T-cell (primary cell): ENCODE measurements at regions not wholly inside any gene's neighbourhood (a gene's known extent, or its start where the extent isn't known, plus 50 kb on each side); places are given as distances from the start of the nearest gene placed in this dataset.

ENCODE experiments used
- ATAC-seq, 4 experiments: fragments of 200-7000 bp in 3 of 4; fragments of 150-1000 bp in 1 of 4; cut with Tn5 transposase; replicated peaks in 1 of 4; 1 replicate in 3 of 4; 2 replicates in 1 of 4; pipeline ENCODE4 v1.10.0; 2021; ENCODE audit warnings: moderate library complexity in 3 of 4, mild to moderate bottlenecking in 2 of 4, moderate number of reproducible peaks in 1 of 4
- CTCF ChIA-PET, 2 donors: fragments of 300-600 bp; sonication (Branson Sonifier 250); formaldehyde crosslinking; loops; one replicate each; lab custom pipeline; 2022; ENCODE audit warnings: antibody characterized with exemption in 2 of 2; lab: Charles Lee
- POLR2A ChIA-PET, 2 donors: fragments of 300-600 bp; sonication (Branson Sonifier 250); formaldehyde crosslinking; loops; one replicate each; lab custom pipeline; 2022; ENCODE audit warnings: antibody characterized with exemption in 2 of 2; lab: Charles Lee
- DNase-seq, 35 experiments: peaks; one replicate each; pipeline versions ENCODE4 v3.0.0 to v3.0.0-alpha.2; 2013 to 2023
- H3K27ac ChIP-seq: one replicate; pipeline ENCODE4 v1.5.1; 2013; ENCODE audit warnings: low read length
- H3K27me3 ChIP-seq, 2 experiments: replicated peaks in 1 of 2; 1 replicate in 1 of 2; 2 replicates in 1 of 2; pipeline versions ENCODE4 v1.6.1 to v1.7.0; 2013; ENCODE audit warnings: low read length in 1 of 2, mixed read lengths in 1 of 2; ENCODE audit not compliant: control insufficient read depth in 2 of 2, insufficient read depth in 2 of 2; ENCODE audit errors: extremely low read depth in 1 of 2
- H3K36me3 ChIP-seq, 2 donors: 1 replicate in 1 of 2; 2 replicates in 1 of 2; pipeline versions ENCODE4 v1.6.1 to v1.7.0; 2013; ENCODE audit warnings: low read length in 1 of 2; ENCODE audit not compliant: control insufficient read depth in 2 of 2, insufficient read depth in 1 of 2; ENCODE audit errors: extremely low read depth in 1 of 2
- H3K4me1 ChIP-seq, 2 experiments: 1 replicate in 1 of 2; 2 replicates in 1 of 2; pipeline versions ENCODE4 v1.6.1 to v1.7.0; 2013; ENCODE audit warnings: low read length in 2 of 2, mixed read lengths in 1 of 2; ENCODE audit not compliant: insufficient read depth in 2 of 2, control insufficient read depth in 1 of 2; ENCODE audit errors: extremely low read depth in 1 of 2
- H3K4me3 ChIP-seq, 2 donors: 1 replicate in 1 of 2; 2 replicates in 1 of 2; pipeline versions ENCODE4 v1.5.1 to v1.7.0; 2013; ENCODE audit warnings: mild to moderate bottlenecking in 2 of 2, low read length in 1 of 2, moderate library complexity in 1 of 2; ENCODE audit not compliant: control insufficient read depth in 1 of 2; ENCODE audit errors: extremely low read depth in 1 of 2
- H3K9me3 ChIP-seq: 2 replicates; pipeline ENCODE4 v1.7.0; 2013
- H3K27ac Mint-ChIP-seq, 2 donors: one replicate each; pipeline ENCODE4 v1.8.0; 2020 to 2021; ENCODE audit warnings: mild to moderate bottlenecking in 2 of 2, mixed read lengths in 2 of 2
- H3K27me3 Mint-ChIP-seq, 2 donors: one replicate each; pipeline ENCODE4 v1.8.0; 2021 to 2022; ENCODE audit warnings: mixed read lengths in 2 of 2
- H3K36me3 Mint-ChIP-seq: one replicate; pipeline ENCODE4 v1.8.0; 2021; ENCODE audit warnings: mixed read lengths
- H3K4me1 Mint-ChIP-seq, 3 donors: one replicate each; pipeline ENCODE4 v1.8.0; 2020 to 2022; ENCODE audit warnings: mixed read lengths in 3 of 3, mild to moderate bottlenecking in 1 of 3
- H3K4me3 Mint-ChIP-seq, 3 donors: one replicate each; pipeline ENCODE4 v1.8.0; 2020 to 2022; ENCODE audit warnings: mild to moderate bottlenecking in 3 of 3, mixed read lengths in 3 of 3, moderate library complexity in 3 of 3
- H3K9me3 Mint-ChIP-seq, 3 donors: one replicate each; pipeline ENCODE4 v1.8.0; 2020 to 2022; ENCODE audit warnings: mixed read lengths in 3 of 3
- WGBS: methylation state at CpG from one replicate; pipeline ENCODE4 v1.1.5; 2013; ENCODE audit warnings: missing lambda C conversion rate; ENCODE audit not compliant: insufficient coverage; 5-methylcytosine and 5-hydroxymethylcytosine counted together

GRCh38 chr15:39127151-39127790 is 453.6 kb upstream of the THBS1 start:
- CTCF ChIA-PET: no interaction called here
- POLR2A ChIA-PET: no interaction called here
- Histone ChIP-seq H3K36me3 (no peaks in the 10 kb centered on the region), H3K27me3 (no peaks in the 10 kb centered on the region), H3K4me1 (no peaks in the 10 kb centered on the region), H3K4me3 (no peak overlapping the region), H3K27ac (no peak overlapping the region), H3K9me3 (no peaks in the 10 kb centered on the region)
- Mint-ChIP-seq H3K36me3 (no peaks in the 10 kb centered on the region), H3K27me3 (peaks cover 6 to 9% of the 10 kb centered on the region in 2 donors), H3K27ac (no peak overlapping the region), H3K4me3 (no peak overlapping the region), H3K4me1 (no peaks in the 10 kb centered on the region), H3K9me3 (no peaks in the 10 kb centered on the region)
- DNase-seq (no peak), ATAC-seq (no peak)
- WGBS: 42% methylated on average over 2 of the region's 2 CpGs

DNA sequence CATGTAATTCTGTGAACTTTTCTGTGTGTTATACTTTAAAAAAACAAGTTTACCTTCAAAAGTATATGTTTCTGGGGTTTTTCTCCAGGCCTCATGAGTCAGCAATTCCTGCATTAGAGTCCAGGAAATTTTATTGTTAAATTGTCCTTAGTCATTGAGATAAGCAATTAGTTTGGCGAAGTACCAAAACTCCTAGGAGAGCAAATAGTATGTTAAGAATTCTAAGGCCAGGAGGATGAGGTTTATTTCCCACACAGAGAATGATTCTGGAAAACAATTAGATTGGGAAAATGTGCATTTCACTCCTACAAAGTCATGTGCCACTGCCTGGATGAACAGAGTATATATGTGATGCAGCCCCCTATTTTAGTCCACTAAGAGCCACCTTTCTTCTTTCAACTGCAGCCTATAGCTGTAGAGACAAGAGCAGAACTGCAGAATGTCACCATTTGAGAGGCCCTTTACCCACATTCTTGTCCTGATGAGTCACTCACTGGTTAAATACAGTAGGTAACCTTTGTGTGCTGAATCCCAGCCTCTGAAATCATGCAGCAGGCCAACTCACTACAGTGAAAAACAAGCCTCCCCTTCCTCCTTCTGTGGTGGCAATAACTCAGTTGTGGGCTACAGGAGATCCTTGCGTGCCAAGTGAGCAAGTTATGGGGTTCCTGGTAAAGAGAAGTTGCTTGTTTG is 452.8 kb upstream of the THBS1 start:
- no peak overlapping the region for H3K27ac ChIP-seq
- Mint-ChIP-seq H3K36me3 (no peaks in the 10 kb centered on the region), H3K4me1 (no peaks in the 10 kb centered on the region), H3K4me3 (no peak overlapping the region), H3K27me3 (peaks cover 6 to 9% of the 10 kb centered on the region in 2 donors), H3K9me3 (no peaks in the 10 kb centered on the region), H3K27ac (no peak overlapping the region)
- DNase-seq (no peak), ATAC-seq (no peak)
- no peaks in the 10 kb centered on the region for H3K36me3 ChIP-seq
- H3K4me1 ChIP-seq: no peaks in the 10 kb centered on the region
- H3K9me3 ChIP-seq: no peaks in the 10 kb centered on the region
- H3K27me3 ChIP-seq: no peaks in the 10 kb centered on the region
- POLR2A ChIA-PET: no interaction called here
- WGBS: 50% methylated on average over 1 of the region's 2 CpGs
- no peak overlapping the region for H3K4me3 ChIP-seq
- CTCF ChIA-PET: no interaction called here

DNA sequence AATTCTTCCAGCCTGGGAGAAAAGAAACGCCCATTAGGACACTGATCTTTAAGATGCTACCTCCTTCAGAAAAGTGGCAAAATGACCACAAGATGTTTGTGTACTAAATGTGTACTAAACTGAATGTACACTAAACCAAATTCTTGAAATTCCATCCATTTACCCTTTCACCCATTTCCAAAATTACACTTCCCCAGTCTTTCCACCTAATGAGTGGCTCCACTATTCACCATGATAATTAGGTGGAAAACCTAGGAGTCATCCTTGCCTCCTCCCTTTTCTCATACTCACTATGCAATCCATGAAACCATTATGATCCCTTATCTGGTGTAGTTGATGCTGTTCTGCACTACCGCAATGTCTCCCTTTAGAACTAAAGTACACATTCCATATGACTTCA is 452.1 kb upstream of the THBS1 start:
- no peaks in the 10 kb centered on the region for H3K4me1 ChIP-seq
- POLR2A ChIA-PET: no interaction called here
- H3K4me1 Mint-ChIP-seq: no peaks in the 10 kb centered on the region
- CTCF ChIA-PET: no interaction called here
- ATAC-seq: no peak
- H3K4me3 ChIP-seq: no peak overlapping the region
- H3K27me3 ChIP-seq: no peaks in the 10 kb centered on the region
- WGBS: no CpG with 5 or more reads among the region's 2 CpGs
- H3K9me3 Mint-ChIP-seq: no peaks in the 10 kb centered on the region
- H3K27ac Mint-ChIP-seq: no peak overlapping the region
- H3K27ac ChIP-seq: no peak overlapping the region
- DNase-seq: no peak
- no peak overlapping the region for H3K4me3 Mint-ChIP-seq
- H3K36me3 ChIP-seq: no peaks in the 10 kb centered on the region
- no peaks in the 10 kb centered on the region for H3K9me3 ChIP-seq
- no peaks in the 10 kb centered on the region for H3K36me3 Mint-ChIP-seq
- H3K27me3 Mint-ChIP-seq: peaks cover 6 to 9% of the 10 kb centered on the region in 2 donors

DNA sequence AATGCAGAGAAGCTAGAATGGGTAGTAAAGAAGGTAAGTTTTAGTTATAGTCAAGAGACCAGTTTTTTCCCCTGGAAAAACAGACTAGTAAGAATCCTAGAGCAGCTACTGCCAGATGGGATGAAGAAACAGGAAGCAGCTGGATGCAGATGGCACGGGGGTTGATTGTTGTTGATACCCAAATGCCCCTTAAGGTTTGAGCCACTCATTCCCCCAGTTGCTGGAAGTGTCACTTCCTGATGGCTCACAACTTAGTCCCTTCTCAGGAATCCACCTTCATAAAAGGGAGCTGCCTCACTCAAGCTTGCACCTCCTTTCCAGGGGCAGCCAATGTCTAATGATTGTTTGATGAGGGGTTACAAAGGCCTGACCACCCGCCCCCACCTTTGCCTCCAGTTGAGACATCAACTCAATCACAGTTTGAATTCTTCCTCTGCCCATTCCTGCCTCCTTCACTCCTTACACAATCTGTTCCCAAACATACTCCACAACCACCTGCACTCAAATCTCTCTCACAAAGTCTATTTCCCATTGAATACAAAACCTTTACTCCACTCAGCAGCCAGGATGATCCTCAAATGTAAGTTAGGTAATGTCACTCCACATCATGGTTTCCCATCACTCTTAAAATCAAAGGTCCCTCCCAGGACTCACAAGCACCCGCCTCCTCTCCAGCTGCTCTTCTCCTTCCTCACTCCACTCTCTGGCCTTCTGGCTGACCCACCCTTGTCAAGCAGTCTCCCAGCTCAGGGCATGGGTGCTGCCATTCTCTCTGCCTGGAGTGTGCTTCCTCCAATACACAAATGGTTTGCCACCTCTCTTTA is 450.1 kb upstream of the THBS1 start:
- CTCF ChIA-PET: interaction anchor here in 1 of 2 donors (0.6 kb wide), 1 partner anchor 382 kb away, joined by 3 read pairs; no protein-coding TSS in a partner anchor
- DNase-seq: no peak
- H3K27ac Mint-ChIP-seq: no peak overlapping the region

DNA sequence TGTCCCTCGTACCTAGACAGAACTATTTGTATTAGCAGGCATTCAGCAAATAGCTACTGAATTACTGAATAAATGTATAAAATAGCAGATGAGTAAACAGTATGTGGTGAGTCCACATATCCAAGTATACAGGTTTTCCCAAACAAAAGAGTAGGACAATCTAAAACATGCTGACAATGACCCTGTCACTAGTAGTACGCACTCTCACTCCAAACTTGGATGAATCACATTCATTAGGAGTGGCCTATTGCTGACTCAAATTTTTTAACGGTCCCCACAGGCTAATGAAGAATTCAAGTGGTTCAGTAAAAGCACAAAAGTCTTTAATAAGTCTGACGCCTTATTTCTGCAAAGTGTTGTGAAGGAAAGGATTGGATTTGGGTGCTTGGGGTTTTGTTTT is 449.3 kb upstream of the THBS1 start:
- H3K36me3 Mint-ChIP-seq: no peaks in the 10 kb centered on the region
- DNase-seq (no peak), ATAC-seq (no peak)
- H3K27me3 ChIP-seq: no peaks in the 10 kb centered on the region
- peaks cover 0 to 1% of the 10 kb centered on the region in 2 donors for H3K27me3 Mint-ChIP-seq
- no peak overlapping the region for H3K27ac ChIP-seq
- H3K4me1 ChIP-seq: no peaks in the 10 kb centered on the region
- 86% methylated on average over 2 of the region's 4 CpGs for WGBS
- H3K9me3 Mint-ChIP-seq: no peaks in the 10 kb centered on the region
- H3K4me3 Mint-ChIP-seq: no peak overlapping the region
- CTCF ChIA-PET: no interaction called here
- no peak overlapping the region for H3K4me3 ChIP-seq
- H3K27ac Mint-ChIP-seq: no peak overlapping the region
- no peaks in the 10 kb centered on the region for H3K4me1 Mint-ChIP-seq
- POLR2A ChIA-PET: no interaction called here
- no peaks in the 10 kb centered on the region for H3K9me3 ChIP-seq
- H3K36me3 ChIP-seq: no peaks in the 10 kb centered on the region

More for the DNA sequence above, 450.1 kb upstream of the THBS1 start:
- H3K4me1 Mint-ChIP-seq: no peaks in the 10 kb centered on the region
- Histone ChIP-seq H3K4me3 (no peak overlapping the region), H3K4me1 (no peaks in the 10 kb centered on the region), H3K9me3 (no peaks in the 10 kb centered on the region), H3K27me3 (no peaks in the 10 kb centered on the region), H3K36me3 (no peaks in the 10 kb centered on the region), H3K27ac (no peak overlapping the region)
- H3K4me3 Mint-ChIP-seq: no peak overlapping the region
- POLR2A ChIA-PET: no interaction called here
- ATAC-seq: no peak
- H3K9me3 Mint-ChIP-seq: no peaks in the 10 kb centered on the region
- 86% methylated on average over 1 of the region's 3 CpGs for whole genome bisulfite sequencing
- peaks cover 0 to 1% of the 10 kb centered on the region in 2 donors for H3K27me3 Mint-ChIP-seq
- H3K36me3 Mint-ChIP-seq: no peaks in the 10 kb centered on the region

GRCh38 chr15:39132070-39132469 is 448.8 kb upstream of the THBS1 start:
- ATAC-seq (no peak), DNase-seq (no peak)
- H3K36me3 ChIP-seq: no peaks in the 10 kb centered on the region
- H3K27ac Mint-ChIP-seq: no peak overlapping the region
- H3K27me3 ChIP-seq: no peaks in the 10 kb centered on the region
- POLR2A ChIA-PET: no interaction called here
- CTCF ChIA-PET: no interaction called here
- H3K27me3 Mint-ChIP-seq: peaks cover 0 to 1% of the 10 kb centered on the region in 2 donors
- no peaks in the 10 kb centered on the region for H3K9me3 ChIP-seq
- no peak overlapping the region for H3K4me3 ChIP-seq
- H3K4me1 Mint-ChIP-seq: no peaks in the 10 kb centered on the region
- H3K4me1 ChIP-seq: no peaks in the 10 kb centered on the region
- H3K4me3 Mint-ChIP-seq: no peak overlapping the region
- no peaks in the 10 kb centered on the region for H3K9me3 Mint-ChIP-seq
- WGBS: 60% methylated on average over 1 of the region's 3 CpGs
- no peak overlapping the region for H3K27ac ChIP-seq
- no peaks in the 10 kb centered on the region for H3K36me3 Mint-ChIP-seq
